Esophagus muscularis mucosa (tissue), 4 donors: ENCODE measurements at regions not wholly inside any gene's neighbourhood (a gene's known extent, or its start where the extent isn't known, plus 50 kb on each side); places are given as distances from the start of the nearest gene placed in this dataset.

ENCODE experiments used
- DNase-seq: peaks from one replicate; pipeline ENCODE4 v3.0.0-alpha.2; 2017; ENCODE audit errors: extremely low spot score
- H3K27ac ChIP-seq, 4 donors: fragments of 200-600 bp; sonication (generic); replicated peaks in 1 of 4; 1 replicate in 3 of 4; 2 replicates in 1 of 4; pipeline ENCODE4 v1.5.1; 2016 to 2019; ENCODE audit warnings: mild to moderate bottlenecking in 1 of 4
- H3K27me3 ChIP-seq, 4 donors: fragments of 200-600 bp; sonication (generic); one replicate each; pipeline versions ENCODE4 v1.5.1 to v1.6.0; 2016 to 2019
- H3K36me3 ChIP-seq, 4 donors: fragments of 200-600 bp; sonication (generic); one replicate each; pipeline ENCODE4 v1.5.1; 2016 to 2019
- H3K4me1 ChIP-seq, 4 donors: fragments of 200-600 bp; sonication (generic); one replicate each; pipeline ENCODE4 v1.5.1; 2016 to 2019
- H3K4me3 ChIP-seq, 4 donors: fragments of 200-600 bp; sonication (generic); 1 replicate in 2 of 4; 2 replicates in 2 of 4; pipeline ENCODE4 v1.5.1; 2016 to 2019; ENCODE audit warnings: mild to moderate bottlenecking in 4 of 4, moderate library complexity in 1 of 4
- H3K9me3 ChIP-seq, 4 donors: fragments of 200-600 bp; sonication (generic); 1 replicate in 3 of 4; 2 replicates in 1 of 4; pipeline ENCODE4 v1.5.1; 2016 to 2019
- CTCF ChIP-seq, 3 experiments: fragments of 200-600 bp in 2 of 3; fragments of 450-650 bp in 1 of 3; sonication (generic) in 2 of 3; IDR thresholded peaks; one replicate each; pipeline ENCODE4 v1.5.1; 2017 to 2019; ENCODE audit warnings: antibody characterized with exemption in 3 of 3, mild to moderate bottlenecking in 2 of 3, moderate library complexity in 1 of 3
- EP300 ChIP-seq: sonication (generic); formaldehyde crosslinking; IDR thresholded peaks from one replicate; pipeline ENCODE4 v1.6.1; 2017; ENCODE audit warnings: antibody characterized with exemption
- POLR2A ChIP-seq: fragments of 450-650 bp; IDR thresholded peaks from one replicate; pipeline ENCODE4 v1.6.1; 2017; ENCODE audit warnings: antibody characterized with exemption, moderate library complexity, mild to moderate bottlenecking, low read depth
- POLR2AphosphoS5 ChIP-seq, 2 donors: sonication (generic); formaldehyde crosslinking; IDR thresholded peaks; one replicate each; pipeline ENCODE4 v1.6.1; 2017; ENCODE audit warnings: antibody characterized with exemption in 2 of 2
- WGBS: methylation state at CpG from one replicate; pipeline ENCODE4 v1.1.5; 2018; 5-methylcytosine and 5-hydroxymethylcytosine counted together
- intact Hi-C: fragments of 100-400 bp; cut with DNase I; formaldehyde crosslinking; loops from one replicate; pipeline ENCODE4 v1.15.1; 2023

GRCh38 chr4:152011469-152011868, 250.7 kb upstream of the GATB start:
- no peak for DNase-seq
- Histone ChIP-seq H3K9me3 (no peaks in the 10 kb centered on the region), H3K27ac (no peak overlapping the region), H3K27me3 (no peaks in the 10 kb centered on the region), H3K4me3 (no peak overlapping the region), H3K36me3 (no peaks in the 10 kb centered on the region), H3K4me1 (peaks cover 5 to 17% (median 12%) of the 10 kb centered on the region in 4 donors)
- TF ChIP-seq EP300 (no peak), POLR2A (no peak), POLR2AphosphoS5 (IDR thresholded peaks at IDR 0.05) (no peak), CTCF (IDR thresholded peaks at IDR 0.05) (no peak)
- intact Hi-C loops, result no loop called here
- WGBS, result 73% methylated on average over 7 of the region's 7 CpGs

GRCh38 chr4:152010710-152011079, 249.9 kb upstream of the GATB start:
- no peaks in the 10 kb centered on the region for H3K27me3 ChIP-seq
- no peaks in the 10 kb centered on the region for H3K36me3 ChIP-seq
- intact Hi-C loops, result no loop called here
- peaks cover 5 to 17% (median 12%) of the 10 kb centered on the region in 4 donors for H3K4me1 ChIP-seq
- H3K4me3 ChIP-seq, result no peak overlapping the region
- H3K9me3 ChIP-seq, result no peaks in the 10 kb centered on the region
- 57% methylated on average over 2 of the region's 2 CpGs for WGBS
- TF ChIP-seq POLR2AphosphoS5 (IDR thresholded peaks at IDR 0.05), result no peak
- TF ChIP-seq EP300, result no peak
- no peak for TF ChIP-seq CTCF (IDR thresholded peaks at IDR 0.05)
- no peak for TF ChIP-seq POLR2A
- DNase-seq, result no peak
- H3K27ac ChIP-seq, result no peak overlapping the region

- H3K36me3 ChIP-seq, result no peaks in the 10 kb centered on the region
- DNase-seq, result no peak
- H3K27me3 ChIP-seq, result no peaks in the 10 kb centered on the region
- intact Hi-C loops, result no loop called here
- no peaks in the 10 kb centered on the region for H3K9me3 ChIP-seq
- H3K4me1 ChIP-seq, result peaks cover 5 to 17% (median 12%) of the 10 kb centered on the region in 4 donors
- no peak overlapping the region for H3K4me3 ChIP-seq
- TF ChIP-seq EP300 (no peak), POLR2AphosphoS5 (IDR thresholded peaks at IDR 0.05) (no peak), CTCF (IDR thresholded peaks at IDR 0.05) (no peak), POLR2A (no peak)
- H3K27ac ChIP-seq, result no peak overlapping the region
- WGBS, result 47% methylated on average over 8 of the region's 8 CpGs
Observed at GRCh38 chr4:152009983-152010709, 249.3 kb upstream of the GATB start.

- Histone ChIP-seq H3K9me3 (no peaks in the 10 kb centered on the region), H3K4me3 (no peak overlapping the region), H3K36me3 (no peaks in the 10 kb centered on the region), H3K27me3 (no peaks in the 10 kb centered on the region), H3K4me1 (peaks cover 5 to 17% (median 12%) of the 10 kb centered on the region in 4 donors), H3K27ac (no peak overlapping the region)
- TF ChIP-seq POLR2AphosphoS5 (IDR thresholded peaks at IDR 0.05) (no peak), POLR2A (no peak), CTCF (IDR thresholded peaks at IDR 0.05) (no peak), EP300 (no peak)
- no peak for DNase-seq
- intact Hi-C loops, result no loop called here
- WGBS, result 83% methylated on average over 6 of the region's 6 CpGs
Observed at GRCh38 chr4:152009031-152009670, 248.3 kb upstream of the GATB start.
